Adrenal gland (tissue), 9 donors: ENCODE measurements at regions not wholly inside any gene's neighbourhood (a gene's known extent, or its start where the extent isn't known, plus 50 kb on each side); places are given as distances from the start of the nearest gene placed in this dataset.
"Not testable (repeated sequence)": the region's sequence is repeated elsewhere in the genome, so short reads cannot be mapped to it uniquely, and the experiment has no call there.

Source experiments
- DNase-seq, 7 donors: peaks; one replicate each; pipeline ENCODE4 v3.0.0-alpha.2; 2019 to 2020
- H3K27ac ChIP-seq, 5 donors: fragments of 200-600 bp; sonication (generic) in 4 of 5; 1 replicate in 3 of 5; 2 replicates in 2 of 5; pipeline versions ENCODE4 v1.5.1 to v1.8.0; 2016 to 2020; ENCODE audit warnings: mild to moderate bottlenecking in 1 of 5
- H3K27me3 ChIP-seq: fragments of 200-600 bp; 2 replicates; pipeline ENCODE4 v1.8.0; 2021
- H3K36me3 ChIP-seq, 2 donors: fragments of 200-600 bp; replicated peaks in 1 of 2; 1 replicate in 1 of 2; 2 replicates in 1 of 2; pipeline versions ENCODE4 v1.5.1 to v1.8.0; 2018 to 2022
- H3K4me1 ChIP-seq, 2 donors: fragments of 200-600 bp; replicated peaks in 1 of 2; 1 replicate in 1 of 2; 2 replicates in 1 of 2; pipeline versions ENCODE4 v1.5.1 to v1.8.0; 2018 to 2021
- H3K4me3 ChIP-seq, 4 donors: fragments of 200-600 bp; sonication (generic) in 3 of 4; one replicate each; pipeline ENCODE4 v1.5.1; 2016 to 2018
- H3K9me3 ChIP-seq, 3 donors: fragments of 200-600 bp; sonication (generic) in 1 of 3; replicated peaks in 1 of 3; 1 replicate in 2 of 3; 2 replicates in 1 of 3; pipeline versions ENCODE4 v1.5.1 to v1.8.0; 2016 to 2021
- CTCF ChIP-seq, 6 experiments: fragments of 450-650 bp in 4 of 6; fragments of 200-600 bp in 2 of 6; sonication (generic) in 1 of 6; IDR thresholded peaks; 1 replicate in 5 of 6; 2 replicates in 1 of 6; pipeline versions ENCODE4 v1.5.1 to v1.8.0; 2016 to 2021; ENCODE audit warnings: antibody characterized with exemption in 6 of 6, mild to moderate bottlenecking in 2 of 6, moderate library complexity in 1 of 6
- POLR2A ChIP-seq, 2 donors: fragments of 450-650 bp; IDR thresholded peaks; one replicate each; pipeline ENCODE4 v1.6.1; 2017; ENCODE audit warnings: antibody characterized with exemption in 2 of 2, mild to moderate bottlenecking in 2 of 2, moderate library complexity in 1 of 2
- WGBS, 4 donors: extraction: QIAGEN DNeasy Blood & Tissue Kit in 2 of 4; methylation state at CpG; one replicate each; pipeline versions ENCODE4 v1.1.5 to v1.1.7; 2013 to 2017; 5-methylcytosine and 5-hydroxymethylcytosine counted together
- intact Hi-C, 2 donors: fragments of 100-400 bp; cut with DNase I; formaldehyde crosslinking; loops; one replicate each; pipeline versions ENCODE4 v1.14.1 to v1.15.0; 2022 to 2023
- donor health status: healthy with polysubstance abuse.
- donor health status: Bipolar disorder and iron deficiency.
- donor health status: DM: yes; HTN: yes; CAD: no.
- donor health status: DM: no; HTN: no; CAD: no.
- donor health status: DM: no; HTN: no; CAD: no.

GRCh38 chr12:9543341-9543740 lies 64.4 kb downstream of the KLRB1 start:
- H3K4me3 ChIP-seq, H3K27ac ChIP-seq, H3K36me3 ChIP-seq, H3K27me3 ChIP-seq, H3K9me3 ChIP-seq, H3K4me1 ChIP-seq, DNase-seq, intact Hi-C loops: not testable (repeated sequence)
- WGBS, 4 donors, result 96 to 100% (median 100%) methylated on average over 1 to 4 of the region's 5 CpGs; no CpG with 5 or more reads in 1 of the 4 donors

- H3K4me3 ChIP-seq, H3K9me3 ChIP-seq, H3K36me3 ChIP-seq, H3K27ac ChIP-seq, H3K4me1 ChIP-seq, H3K27me3 ChIP-seq, intact Hi-C loops, DNase-seq: not testable (repeated sequence)
- WGBS, 4 donors, result 92% methylated on average over 2 of the region's 3 CpGs; no CpG with 5 or more reads in 3 of the 4 donors
Observed at GRCh38 chr12:9542827-9543226, 64.9 kb downstream of the KLRB1 start.

DNA sequence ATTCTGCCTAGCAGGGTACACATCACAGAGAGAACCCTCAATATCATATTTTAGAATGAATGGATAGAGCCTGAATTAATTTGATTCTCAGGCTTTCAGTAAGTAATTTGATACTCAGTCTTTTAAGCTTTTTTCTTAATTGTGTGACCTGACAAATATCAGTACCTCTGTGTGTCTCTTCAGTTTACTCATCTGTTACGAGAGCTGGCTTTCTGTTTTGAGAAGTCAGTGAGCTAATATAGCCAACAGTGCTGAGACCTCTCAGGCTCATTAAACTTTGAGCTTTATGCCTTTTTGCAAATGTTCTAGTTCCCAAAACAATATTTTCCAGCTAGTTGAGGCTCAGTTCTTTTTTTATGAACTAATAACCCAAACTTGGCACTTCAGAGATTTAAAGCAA lies 91.8 kb downstream of the KLRB1 start:
- H3K4me3 ChIP-seq, DNase-seq, intact Hi-C loops, H3K27me3 ChIP-seq, H3K27ac ChIP-seq, H3K4me1 ChIP-seq, H3K9me3 ChIP-seq, H3K36me3 ChIP-seq: not testable (repeated sequence)
- 83 to 86% methylated on average over 1 of the region's 1 CpG; no CpG with 5 or more reads in 2 of the 4 donors for WGBS, 4 donors

DNA sequence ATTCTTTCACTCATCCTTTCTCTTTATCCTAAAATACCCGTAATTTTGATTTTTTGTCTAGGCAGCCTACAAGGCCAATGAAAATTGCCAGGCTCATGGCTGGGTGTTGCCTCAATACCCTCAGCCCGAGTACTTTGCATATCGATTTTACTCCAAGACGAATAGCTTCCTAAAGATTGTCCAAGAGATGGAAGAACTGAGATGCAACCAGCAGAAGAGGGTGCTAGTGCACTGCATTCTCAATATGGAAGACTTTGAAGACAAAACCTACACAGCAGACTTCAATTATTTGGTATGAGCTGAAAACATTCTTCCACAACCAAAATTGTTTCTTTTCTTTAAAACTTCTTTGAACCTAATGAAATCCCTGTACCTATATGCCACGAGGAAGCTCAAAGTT lies 95.0 kb downstream of the KLRB1 start:
- DNase-seq, intact Hi-C loops, H3K9me3 ChIP-seq, H3K36me3 ChIP-seq, H3K4me3 ChIP-seq, H3K27ac ChIP-seq, H3K4me1 ChIP-seq, H3K27me3 ChIP-seq: not testable (repeated sequence)
- WGBS, 4 donors, result 33 to 94% (median 89%) methylated on average over 1 to 4 of the region's 5 CpGs; no CpG with 5 or more reads in 1 of the 4 donors

DNA sequence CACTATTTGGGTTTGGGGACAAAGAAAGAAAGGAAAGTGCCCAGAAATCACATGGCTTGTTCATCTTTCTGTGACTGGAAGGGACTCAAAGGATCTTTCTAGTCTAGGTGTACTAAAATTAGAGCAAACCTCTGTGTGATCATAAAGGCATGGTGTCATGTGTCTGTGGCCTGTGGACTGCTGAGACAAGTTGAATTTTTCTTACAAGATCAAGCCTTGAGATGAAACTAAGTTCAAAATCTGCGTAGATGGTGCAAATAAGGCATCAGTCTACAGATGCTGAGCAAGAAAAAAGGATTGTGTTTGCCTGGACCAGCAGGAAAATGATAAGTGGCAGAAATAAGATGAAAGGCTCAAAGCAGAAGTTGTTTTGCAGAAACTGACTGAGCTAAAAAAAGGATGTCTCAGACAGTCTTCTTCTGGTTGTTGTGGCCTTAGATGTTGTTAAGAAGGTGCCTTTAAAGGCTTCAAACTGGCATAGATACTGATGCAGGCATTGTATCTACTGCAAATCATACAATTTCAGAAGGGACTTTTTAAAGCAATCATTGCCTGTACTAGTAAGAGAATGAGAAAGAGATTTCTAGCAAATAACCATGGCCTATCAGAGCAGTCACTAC lies 97.2 kb downstream of the KLRB1 start:
- intact Hi-C loops, DNase-seq, H3K27ac ChIP-seq, H3K9me3 ChIP-seq, H3K27me3 ChIP-seq, H3K4me1 ChIP-seq, H3K36me3 ChIP-seq, H3K4me3 ChIP-seq: not testable (repeated sequence)
- whole genome bisulfite sequencing, 4 donors, result 93 to 100% methylated on average over 1 of the region's 1 CpG; no CpG with 5 or more reads in 2 of the 4 donors

DNA sequence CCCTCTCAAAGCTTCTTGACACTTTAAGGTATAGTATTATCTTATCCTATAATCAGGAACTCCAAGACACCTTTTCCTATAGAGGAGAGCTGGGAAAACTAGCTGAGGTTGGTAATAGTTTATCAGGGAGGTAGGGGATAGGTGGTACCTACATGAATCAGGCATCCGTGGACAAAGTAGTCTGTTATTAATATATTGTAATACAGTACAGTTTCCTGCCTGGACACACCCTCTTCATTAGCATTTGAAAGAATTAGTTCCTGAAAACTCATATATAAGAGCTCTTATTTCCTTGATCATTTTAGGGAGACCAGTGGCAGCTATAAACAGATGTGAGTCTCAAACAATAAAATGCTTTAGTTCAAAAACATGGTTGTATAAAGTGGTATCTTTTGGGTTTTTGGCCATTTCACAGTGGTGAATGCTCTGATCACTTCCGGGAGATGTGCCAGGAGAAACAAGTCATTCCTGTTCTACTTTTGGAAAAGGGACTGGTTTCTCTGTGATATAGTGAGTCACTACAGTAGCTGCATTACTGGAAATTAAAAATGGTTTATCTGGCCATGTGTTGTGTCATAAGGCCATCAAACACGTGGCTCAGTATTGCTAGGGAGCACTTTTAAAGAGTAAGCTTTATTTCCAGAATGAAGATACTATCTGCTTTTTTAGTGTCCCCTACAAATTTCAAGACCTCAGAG lies 98.1 kb downstream of the KLRB1 start:
- 26 to 36% methylated on average over 3 of the region's 3 CpGs; no CpG with 5 or more reads in 2 of the 4 donors for WGBS, 4 donors
- Histone ChIP-seq H3K27me3 (no peaks in the 10 kb centered on the region), H3K36me3 (no peaks in the 10 kb centered on the region), H3K27ac (no peak overlapping the region), H3K4me3 (no peak overlapping the region), H3K9me3 (no peaks in the 10 kb centered on the region), H3K4me1 (no peaks in the 10 kb centered on the region)
- TF ChIP-seq POLR2A (IDR thresholded peaks at IDR 0.05) (no peak), CTCF (IDR thresholded peaks at IDR 0.05) (no peak)
- DNase-seq, result peak in 5 of 7 donors; percentile 13 to 59 (median 29)
- intact Hi-C loops, result no loop called here

DNA sequence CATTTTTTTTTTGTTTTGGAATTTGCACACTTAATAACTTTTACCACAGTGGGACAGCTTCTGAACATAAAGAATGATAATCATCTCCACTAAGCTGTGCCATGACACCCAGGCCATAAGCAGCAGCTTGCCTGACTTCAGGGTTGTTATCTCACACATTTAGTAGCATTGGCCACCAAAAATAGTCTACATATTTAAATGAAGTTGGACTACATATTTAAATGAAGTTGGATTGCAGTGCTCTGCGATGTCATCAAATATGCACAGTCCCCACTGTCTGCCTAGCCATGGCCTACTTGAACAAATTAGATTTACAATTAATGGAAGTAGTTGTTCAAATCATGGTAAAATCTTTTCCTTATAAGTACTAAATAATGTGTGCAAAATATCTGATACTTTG lies 101.0 kb downstream of the KLRB1 start:
- H3K36me3 ChIP-seq, result no peaks in the 10 kb centered on the region
- intact Hi-C loops, result no loop called here
- no peak for DNase-seq
- H3K4me3 ChIP-seq, result no peak overlapping the region
- H3K9me3 ChIP-seq, result no peaks in the 10 kb centered on the region
- TF ChIP-seq CTCF (IDR thresholded peaks at IDR 0.05), result no peak
- TF ChIP-seq POLR2A (IDR thresholded peaks at IDR 0.05), result no peak
- H3K27ac ChIP-seq, result no peak overlapping the region
- H3K27me3 ChIP-seq, result no peaks in the 10 kb centered on the region
- no peaks in the 10 kb centered on the region for H3K4me1 ChIP-seq
- WGBS, 4 donors, result 98 to 100% methylated on average over 1 of the region's 1 CpG; no CpG with 5 or more reads in 2 of the 4 donors

DNA sequence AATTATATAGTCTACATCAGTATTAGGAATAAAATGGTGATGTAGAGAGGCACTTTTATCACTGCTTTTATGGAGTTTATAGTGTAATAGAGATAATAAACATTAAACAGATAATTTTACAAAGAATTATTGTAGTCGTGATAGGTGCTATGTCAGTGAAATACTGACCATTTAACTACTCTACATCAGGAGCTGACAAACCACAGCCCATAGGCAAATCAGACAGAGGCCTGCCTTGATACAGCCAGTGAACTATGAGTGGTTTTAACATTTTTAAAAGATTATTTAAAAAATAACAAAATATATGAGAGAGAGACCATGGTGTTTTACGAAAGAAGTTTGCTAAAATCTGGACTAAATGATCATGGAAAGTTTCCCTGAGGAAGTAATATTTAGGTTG lies 104.3 kb downstream of the KLRB1 start:
- H3K27ac ChIP-seq, H3K36me3 ChIP-seq, intact Hi-C loops, H3K4me3 ChIP-seq, H3K27me3 ChIP-seq, H3K9me3 ChIP-seq, DNase-seq, H3K4me1 ChIP-seq: not testable (repeated sequence)
- WGBS, 4 donors, result 85 to 87% methylated on average over 1 to 2 of the region's 2 CpGs; no CpG with 5 or more reads in 2 of the 4 donors

DNA sequence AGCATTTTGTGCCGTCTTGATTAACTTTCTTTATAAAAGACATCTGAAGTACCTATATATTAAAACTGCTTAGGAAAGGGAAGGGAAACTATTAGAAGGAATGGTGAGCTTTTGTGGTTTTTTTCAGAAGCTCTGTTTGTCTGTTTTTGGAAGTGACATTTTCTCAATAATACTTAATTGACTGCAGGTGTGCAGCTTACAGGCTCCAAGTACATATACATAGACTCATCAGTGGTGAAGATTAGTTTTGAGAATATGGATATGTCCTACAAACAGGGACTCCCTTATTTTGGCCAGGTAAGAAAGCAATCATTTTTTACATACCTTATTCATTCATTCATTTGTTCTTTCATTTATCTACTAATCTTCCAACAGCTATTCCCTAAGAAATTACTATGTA lies 104.9 kb downstream of the KLRB1 start:
- H3K27me3 ChIP-seq, H3K9me3 ChIP-seq, H3K4me1 ChIP-seq, H3K27ac ChIP-seq, intact Hi-C loops, H3K36me3 ChIP-seq, DNase-seq, H3K4me3 ChIP-seq: not testable (repeated sequence)
- 90 to 94% methylated on average over 1 of the region's 1 CpG; no CpG with 5 or more reads in 2 of the 4 donors for WGBS, 4 donors
